Left forelimb (tissue), 1 donor: ENCODE measurements at regions not wholly inside any gene's neighbourhood (a gene's known extent, or its start where the extent isn't known, plus 50 kb on each side); places are given as distances from the start of the nearest gene placed in this dataset.
"Not testable (repeated sequence)": the region's sequence is repeated elsewhere in the genome, so short reads cannot be mapped to it uniquely, and the experiment has no call there.

Experiments
- DNase-seq: peaks from one replicate; pipeline ENCODE4 v3.0.0-alpha.2; 2018; ENCODE audit warnings: low spot score

DNA sequence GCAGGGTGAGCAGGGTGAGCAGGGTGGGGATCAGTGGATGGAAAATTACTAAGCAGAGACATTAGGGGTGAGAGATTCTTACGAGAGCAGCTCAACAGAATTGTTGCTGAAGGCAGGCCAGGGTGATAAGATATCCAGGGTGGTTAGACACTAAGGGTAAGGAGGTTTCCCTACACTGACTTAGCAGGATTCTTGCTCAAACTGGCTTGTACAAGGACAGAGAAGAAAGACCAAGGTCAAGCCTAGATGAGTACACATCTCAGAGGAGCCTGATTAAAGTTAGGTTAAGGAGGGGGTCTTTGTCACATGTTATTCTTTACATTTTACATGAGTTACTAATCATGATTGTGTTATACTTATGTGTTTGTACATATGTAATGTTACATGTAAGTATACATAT, 262.8 kb upstream of the FANCL start:
- DNase-seq = no peak

GRCh38 chr2:58502931-58503330, 261.8 kb upstream of the FANCL start:
- no peak for DNase-seq

- DNase-seq = no peak
Observed at GRCh38 chr2:58501371-58502160, 260.4 kb upstream of the FANCL start.

DNA sequence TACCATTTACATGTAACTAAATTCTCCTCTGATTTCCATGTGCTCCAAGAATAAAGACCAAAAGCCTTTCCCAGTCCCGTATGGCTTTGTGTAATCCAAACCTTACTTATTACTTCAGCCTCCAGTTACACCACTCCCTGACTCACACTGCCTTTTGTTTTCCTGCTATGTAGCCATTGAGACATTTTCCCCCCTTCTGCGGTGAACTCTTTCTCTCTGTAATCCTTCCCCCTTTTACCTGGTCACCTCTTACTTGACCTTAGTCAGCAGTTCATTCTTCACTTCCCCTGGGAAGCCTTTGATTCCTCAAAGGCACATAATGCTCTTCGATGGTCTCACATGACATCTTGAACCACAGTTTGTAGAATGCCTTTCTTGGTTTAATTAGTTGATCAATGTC, 256.0 kb upstream of the FANCL start:
- DNase-seq = no peak

GRCh38 chr2:58495806-58496205, 254.7 kb upstream of the FANCL start:
- DNase-seq = no peak

GRCh38 chr2:58494071-58494501, 253.0 kb upstream of the FANCL start:
- no peak for DNase-seq

DNA sequence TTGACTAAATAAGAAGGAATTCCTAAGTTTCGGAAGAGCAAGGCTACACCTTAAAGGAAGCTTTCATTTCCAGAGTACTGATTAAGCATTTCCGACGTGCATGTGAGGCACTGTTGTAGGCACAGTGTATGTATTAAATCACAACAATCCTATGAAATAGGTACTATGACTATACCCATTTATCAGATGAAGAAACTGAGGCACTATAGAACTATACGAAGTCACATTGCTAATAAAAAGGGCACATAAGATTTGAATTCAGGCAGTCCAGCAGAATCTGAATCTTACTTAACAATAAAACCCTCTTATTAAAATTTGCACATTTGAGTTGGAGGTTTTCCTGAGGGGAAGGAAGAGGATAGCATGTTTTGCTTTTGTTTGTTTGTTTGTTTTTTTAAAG, 243.5 kb upstream of the FANCL start:
- DNase-seq = no peak

- no peak for DNase-seq
Observed at GRCh38 chr2:58484221-58484620, 243.1 kb upstream of the FANCL start.

DNA sequence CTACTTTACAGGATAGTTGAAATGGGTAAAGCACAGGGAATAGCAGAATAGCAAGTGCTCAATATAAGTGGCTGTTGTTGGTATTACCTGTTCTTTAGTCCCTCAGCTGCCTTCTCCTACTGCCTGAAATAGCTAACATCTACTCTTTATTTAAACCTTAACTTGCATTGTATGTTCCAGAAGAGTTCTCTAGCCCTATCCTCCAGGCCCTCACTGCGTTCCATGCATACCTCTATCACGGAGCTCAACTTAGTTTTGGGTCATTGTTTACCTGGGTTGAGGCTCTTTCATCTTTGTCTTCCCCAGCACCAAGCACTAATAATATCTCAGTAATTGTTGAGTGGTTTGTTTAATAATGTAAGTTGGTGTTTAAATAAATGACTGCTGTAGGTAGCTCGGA, 242.2 kb upstream of the FANCL start:
- no peak for DNase-seq

DNA sequence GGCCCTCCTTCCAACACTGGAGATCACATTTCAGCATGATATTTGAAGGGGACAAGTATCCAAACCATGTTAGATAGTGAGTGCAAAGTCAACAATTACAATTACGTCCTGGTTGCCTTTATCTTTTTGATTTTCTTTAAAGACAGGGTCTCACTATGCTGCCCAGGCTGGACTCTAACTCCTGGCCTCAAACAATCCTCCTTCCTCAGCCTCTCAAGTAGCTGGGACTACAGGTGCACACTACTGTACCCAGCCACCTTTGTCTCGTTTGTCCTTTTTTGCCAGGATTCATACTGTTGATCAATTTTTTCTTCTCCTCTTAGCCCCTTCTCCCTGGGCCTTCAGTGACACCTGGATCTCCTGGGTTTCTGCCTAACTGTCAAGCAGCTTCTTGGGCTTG, 240.5 kb upstream of the FANCL start:
- no peak for DNase-seq

- DNase-seq = no peak
Observed at GRCh38 chr2:58480141-58480540, 239.0 kb upstream of the FANCL start.

- no peak for DNase-seq
Observed at GRCh38 chr2:58479535-58480140, 238.5 kb upstream of the FANCL start.

DNA sequence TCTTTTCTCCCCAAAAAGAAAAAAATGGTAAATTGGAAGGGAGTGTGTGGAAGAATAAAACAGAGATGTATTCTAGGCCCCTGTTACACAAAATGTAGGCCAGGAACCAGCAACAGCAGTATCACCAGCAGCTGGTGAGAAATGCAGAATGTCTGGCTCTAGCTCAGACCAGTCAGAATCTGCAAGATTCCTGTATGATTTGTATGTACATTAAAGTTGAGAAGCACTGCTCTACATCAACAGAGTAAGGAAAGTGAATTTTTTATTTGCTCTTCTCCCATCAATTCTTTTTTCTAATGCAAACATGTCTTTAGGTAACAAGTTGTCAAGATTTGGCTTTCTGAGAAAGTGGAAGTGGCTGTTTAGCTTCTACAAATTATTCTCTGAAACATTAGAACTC, 235.4 kb upstream of the FANCL start:
- no peak for DNase-seq

- no peak for DNase-seq
Observed at GRCh38 chr2:58475756-58476155, 234.6 kb upstream of the FANCL start.

DNA sequence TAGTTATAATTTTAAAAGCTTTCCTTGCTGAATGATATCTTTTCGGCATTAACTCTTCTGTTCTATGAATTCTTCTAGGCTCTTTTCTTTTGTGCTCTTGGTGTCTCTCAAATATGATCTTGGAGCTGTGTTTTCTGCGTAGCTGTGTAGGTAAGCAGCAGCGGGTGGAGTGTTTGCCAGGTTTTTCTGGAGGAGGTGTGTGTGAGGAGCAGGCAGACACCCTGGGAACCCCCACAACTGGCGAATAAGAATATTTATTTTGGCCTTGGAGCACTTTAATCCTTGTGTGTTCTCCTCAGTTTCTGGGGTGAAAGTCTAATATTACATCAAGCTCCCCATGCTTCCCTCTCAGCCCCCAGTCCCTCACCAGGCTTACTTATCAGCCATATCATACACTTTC, 232.0 kb upstream of the FANCL start:
- no peak for DNase-seq

DNA sequence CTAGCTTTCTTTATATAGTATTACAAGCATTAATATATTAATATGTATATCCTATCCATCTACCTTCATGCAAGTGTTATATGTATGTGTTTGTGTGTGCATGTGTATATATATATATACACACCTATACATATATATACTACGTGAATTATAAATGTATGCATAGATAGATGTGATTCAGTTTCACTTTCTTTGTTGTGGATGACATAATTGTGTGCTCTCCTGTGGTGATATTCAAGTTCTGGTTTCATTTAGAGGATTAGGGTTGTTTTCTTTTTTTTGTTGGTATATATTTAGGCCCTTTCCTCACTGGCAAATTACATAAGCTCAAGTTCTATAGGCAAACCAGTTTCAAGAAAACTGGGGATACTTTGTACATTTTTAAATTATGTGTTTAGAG, 225.7 kb upstream of the FANCL start:
- DNase-seq = no peak

GRCh38 chr2:58466021-58466420, 224.9 kb upstream of the FANCL start:
- not testable (repeated sequence) for DNase-seq

DNA sequence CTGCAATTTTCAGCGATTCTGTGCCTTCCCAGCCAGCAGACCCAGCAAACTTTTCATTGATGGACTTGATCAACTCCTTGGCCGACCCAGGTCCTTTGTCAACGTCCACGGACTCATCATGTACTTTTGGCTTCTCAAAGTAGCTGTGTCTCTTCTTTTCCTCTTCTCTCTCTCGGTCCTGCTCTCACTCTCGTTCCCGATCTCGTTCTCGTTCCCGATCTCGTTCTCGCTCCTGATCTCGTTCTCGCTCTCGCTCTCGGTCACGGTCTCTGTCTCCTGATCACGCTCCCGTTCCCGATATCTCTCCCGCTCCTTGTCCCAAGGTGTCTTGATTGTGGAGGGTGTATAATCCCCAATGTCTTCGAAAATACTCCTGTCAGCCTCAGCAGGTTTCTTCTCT, 219.5 kb upstream of the FANCL start:
- DNase-seq = no peak

- no peak for DNase-seq
Observed at GRCh38 chr2:58449286-58450010, 208.3 kb upstream of the FANCL start.

- no peak for DNase-seq
Observed at GRCh38 chr2:58448845-58449244, 207.7 kb upstream of the FANCL start.

- no peak for DNase-seq
Observed at GRCh38 chr2:58448065-58448507, 207.0 kb upstream of the FANCL start.

DNA sequence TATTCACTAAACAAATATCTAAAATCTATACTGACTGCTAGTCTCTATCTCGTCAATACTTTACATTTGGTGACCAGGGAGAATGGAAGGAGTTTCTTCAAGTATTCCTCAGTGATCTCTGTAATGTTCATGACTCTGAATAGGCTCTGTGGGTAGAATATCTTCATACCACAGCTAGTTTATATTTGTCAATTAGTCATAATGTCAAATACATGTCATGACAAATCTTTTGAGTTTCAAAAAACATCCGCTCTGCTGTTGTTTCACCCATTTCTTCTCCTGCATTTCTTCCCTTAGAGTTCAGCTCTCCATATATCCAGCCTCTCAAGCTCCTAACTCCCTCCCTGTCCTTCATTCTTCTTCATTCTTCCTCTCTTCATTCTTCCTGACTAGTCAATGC, 206.5 kb upstream of the FANCL start:
- DNase-seq = no peak

GRCh38 chr2:58441643-58442042, 200.5 kb upstream of the FANCL start:
- no peak for DNase-seq
